ENCODE measurements at regions not wholly inside any gene's neighbourhood (a gene's known extent, or its start where the extent isn't known, plus 50 kb on each side); places are given as distances from the start of the nearest gene placed in this dataset.

DNA sequence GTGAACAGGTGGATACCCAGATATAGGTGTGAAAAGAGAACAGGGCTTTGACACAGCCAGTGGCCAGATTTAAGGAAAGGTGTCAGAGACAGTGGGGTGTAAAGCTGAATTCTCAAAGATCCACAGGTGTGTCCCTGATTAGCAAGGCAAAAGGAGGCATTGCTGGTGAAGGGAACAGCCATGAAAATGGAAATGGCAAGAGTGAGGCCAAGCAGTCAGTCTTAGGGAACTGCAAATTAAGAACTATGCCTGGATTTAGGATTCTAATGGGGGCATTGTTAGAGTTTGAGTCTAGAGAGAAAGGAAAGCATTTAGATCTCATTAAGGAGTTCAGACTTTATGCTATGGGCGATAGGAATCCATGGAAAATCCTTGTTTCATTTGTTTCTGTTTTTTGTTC lies 789.2 kb downstream of the MAFB start:
- Histone ChIP-seq H3K4me1 (ENCODE audit: insufficient read depth, low read length, poor library complexity, severe bottlenecking) (no peaks in the 10 kb centered on the region), H3K79me2 (ENCODE audit: insufficient read depth, low read length) (no peaks in the 10 kb centered on the region), H2AFZ (ENCODE audit: low read length) (no peak overlapping the region), H3K4me3 (ENCODE audit: low read length, poor library complexity, severe bottlenecking) (no peak overlapping the region), H3K27me3 (ENCODE audit: insufficient read depth, low read length, poor library complexity, severe bottlenecking) (no peaks in the 10 kb centered on the region), H3K36me3 (ENCODE audit: insufficient read depth, low read length) (no peaks in the 10 kb centered on the region), H3K9ac (ENCODE audit: low read depth, low read length, poor library complexity, severe bottlenecking) (no peak overlapping the region), H3F3A (ENCODE audit: low read depth) (no peaks in the 10 kb centered on the region), H3K9me2 (replicated peaks; ENCODE audit: low read depth, low read length) (no peaks in the 10 kb centered on the region), H4K20me1 (ENCODE audit: insufficient read depth, low read length, poor library complexity, severe bottlenecking) (no peaks in the 10 kb centered on the region), H3K9me3 (ENCODE audit: insufficient read depth, low read depth, low read length) (no peaks in the 10 kb centered on the region), H3K4me2 (ENCODE audit: low read depth, low read length, poor library complexity, severe bottlenecking) (no peak overlapping the region)
- TF ChIP-seq EZH2phosphoT487 (IDR thresholded peaks at IDR 0.05; ENCODE audit: borderline replicate concordance): no peak
- TF ChIP-seq, protein P1, sequence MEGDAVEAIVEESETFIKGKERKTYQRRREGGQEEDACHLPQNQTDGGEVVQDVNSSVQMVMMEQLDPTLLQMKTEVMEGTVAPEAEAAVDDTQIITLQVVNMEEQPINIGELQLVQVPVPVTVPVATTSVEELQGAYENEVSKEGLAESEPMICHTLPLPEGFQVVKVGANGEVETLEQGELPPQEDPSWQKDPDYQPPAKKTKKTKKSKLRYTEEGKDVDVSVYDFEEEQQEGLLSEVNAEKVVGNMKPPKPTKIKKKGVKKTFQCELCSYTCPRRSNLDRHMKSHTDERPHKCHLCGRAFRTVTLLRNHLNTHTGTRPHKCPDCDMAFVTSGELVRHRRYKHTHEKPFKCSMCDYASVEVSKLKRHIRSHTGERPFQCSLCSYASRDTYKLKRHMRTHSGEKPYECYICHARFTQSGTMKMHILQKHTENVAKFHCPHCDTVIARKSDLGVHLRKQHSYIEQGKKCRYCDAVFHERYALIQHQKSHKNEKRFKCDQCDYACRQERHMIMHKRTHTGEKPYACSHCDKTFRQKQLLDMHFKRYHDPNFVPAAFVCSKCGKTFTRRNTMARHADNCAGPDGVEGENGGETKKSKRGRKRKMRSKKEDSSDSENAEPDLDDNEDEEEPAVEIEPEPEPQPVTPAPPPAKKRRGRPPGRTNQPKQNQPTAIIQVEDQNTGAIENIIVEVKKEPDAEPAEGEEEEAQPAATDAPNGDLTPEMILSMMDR (conservative IDR thresholded peaks at IDR 0.05; ENCODE audit: low read length): no peak

DNA sequence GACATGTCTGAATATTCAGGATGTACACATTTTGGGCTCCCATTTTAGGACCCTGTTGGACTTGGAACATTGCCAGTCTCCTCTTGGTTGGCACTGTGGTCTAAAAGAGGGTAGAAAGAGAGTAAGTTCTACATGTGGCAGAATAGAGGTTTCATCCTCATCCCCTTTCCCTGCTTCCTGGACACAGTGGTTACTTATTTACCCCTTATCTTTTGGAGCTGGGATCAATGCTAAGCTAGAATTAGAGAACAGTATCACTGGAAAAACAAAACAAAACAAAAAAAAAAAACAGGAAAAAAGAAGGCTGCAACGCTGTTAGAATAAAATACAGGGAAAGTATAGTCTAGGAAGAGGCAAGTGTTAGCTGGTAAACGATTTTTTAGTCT lies 790.6 kb downstream of the MAFB start:
- H2AFZ ChIP-seq (ENCODE audit: low read length): no peak overlapping the region
- H3K27me3 ChIP-seq (ENCODE audit: insufficient read depth, low read length, poor library complexity, severe bottlenecking): no peaks in the 10 kb centered on the region
- no peak overlapping the region for H3K4me3 ChIP-seq (ENCODE audit: low read length, poor library complexity, severe bottlenecking)
- no peaks in the 10 kb centered on the region for H3K9me2 ChIP-seq (replicated peaks; ENCODE audit: low read depth, low read length)
- no peaks in the 10 kb centered on the region for H3K4me1 ChIP-seq (ENCODE audit: insufficient read depth, low read length, poor library complexity, severe bottlenecking)
- H3K36me3 ChIP-seq (ENCODE audit: insufficient read depth, low read length): no peaks in the 10 kb centered on the region
- no peaks in the 10 kb centered on the region for H4K20me1 ChIP-seq (ENCODE audit: insufficient read depth, low read length, poor library complexity, severe bottlenecking)
- H3K4me2 ChIP-seq (ENCODE audit: low read depth, low read length, poor library complexity, severe bottlenecking): no peak overlapping the region
- no peak overlapping the region for H3K9ac ChIP-seq (ENCODE audit: low read depth, low read length, poor library complexity, severe bottlenecking)
- no peak for TF ChIP-seq EZH2phosphoT487 (IDR thresholded peaks at IDR 0.05; ENCODE audit: borderline replicate concordance)
- TF ChIP-seq, protein P1 (conservative IDR thresholded peaks at IDR 0.05; ENCODE audit: low read length): no peak
- H3K9me3 ChIP-seq (ENCODE audit: insufficient read depth, low read depth, low read length): no peaks in the 10 kb centered on the region
- no peaks in the 10 kb centered on the region for H3F3A ChIP-seq (ENCODE audit: low read depth)
- no peaks in the 10 kb centered on the region for H3K79me2 ChIP-seq (ENCODE audit: insufficient read depth, low read length)

DNA sequence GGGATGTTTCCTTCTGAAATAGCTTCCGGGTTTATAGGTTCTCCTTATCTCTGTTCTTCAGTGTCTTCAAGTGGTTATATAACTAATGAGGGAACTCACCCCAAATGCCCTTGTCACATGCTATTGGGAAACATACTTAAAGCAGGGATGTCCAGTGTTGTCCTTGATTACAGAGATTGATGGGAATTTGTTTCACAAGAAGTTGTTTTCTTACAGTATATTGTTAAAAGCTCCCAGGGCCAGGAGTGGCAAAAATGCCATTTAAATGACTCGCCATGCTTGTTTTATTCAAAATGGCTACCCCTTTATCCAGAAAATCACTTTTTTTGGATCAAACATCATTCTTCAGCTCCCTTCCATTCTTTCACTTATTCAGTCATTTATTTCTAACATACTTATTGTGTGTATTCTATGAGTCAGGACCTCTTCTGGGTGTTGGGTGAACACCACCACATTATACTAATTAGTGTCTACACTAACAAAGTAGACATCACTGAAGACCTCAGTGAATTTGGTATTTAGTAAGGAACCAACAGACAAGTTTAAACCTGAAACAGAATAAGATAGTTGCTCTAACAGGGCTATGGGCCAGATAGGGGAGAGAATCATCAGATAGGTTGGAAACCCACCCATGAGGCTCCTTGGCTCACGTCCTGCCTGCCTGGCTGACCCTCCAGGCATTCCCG lies 791.1 kb downstream of the MAFB start:
- no peaks in the 10 kb centered on the region for H4K20me1 ChIP-seq (ENCODE audit: insufficient read depth, low read length, poor library complexity, severe bottlenecking)
- no peak overlapping the region for H3K4me2 ChIP-seq (ENCODE audit: low read depth, low read length, poor library complexity, severe bottlenecking)
- H3K4me3 ChIP-seq (ENCODE audit: low read length, poor library complexity, severe bottlenecking): no peak overlapping the region
- TF ChIP-seq EZH2phosphoT487 (IDR thresholded peaks at IDR 0.05; ENCODE audit: borderline replicate concordance): no peak
- TF ChIP-seq, protein P1 (conservative IDR thresholded peaks at IDR 0.05; ENCODE audit: low read length): no peak
- H3F3A ChIP-seq (ENCODE audit: low read depth): no peaks in the 10 kb centered on the region
- H3K9me2 ChIP-seq (replicated peaks; ENCODE audit: low read depth, low read length): no peaks in the 10 kb centered on the region
- no peaks in the 10 kb centered on the region for H3K9me3 ChIP-seq (ENCODE audit: insufficient read depth, low read depth, low read length)
- H3K36me3 ChIP-seq (ENCODE audit: insufficient read depth, low read length): no peaks in the 10 kb centered on the region
- no peak overlapping the region for H3K9ac ChIP-seq (ENCODE audit: low read depth, low read length, poor library complexity, severe bottlenecking)
- H2AFZ ChIP-seq (ENCODE audit: low read length): no peak overlapping the region
- no peaks in the 10 kb centered on the region for H3K79me2 ChIP-seq (ENCODE audit: insufficient read depth, low read length)
- no peaks in the 10 kb centered on the region for H3K27me3 ChIP-seq (ENCODE audit: insufficient read depth, low read length, poor library complexity, severe bottlenecking)
- no peaks in the 10 kb centered on the region for H3K4me1 ChIP-seq (ENCODE audit: insufficient read depth, low read length, poor library complexity, severe bottlenecking)
